Caco-2 (cell line): ENCODE measurements at regions not wholly inside any gene's neighbourhood (a gene's known extent, or its start where the extent isn't known, plus 50 kb on each side); places are given as distances from the start of the nearest gene placed in this dataset.

ENCODE experiments used
- BruUV-seq: library from RNA; stranded (reverse); fragments of 400-500 nt; replicated peaks from 2 replicates; lab custom pipeline; 2021; lab: Mats Ljungman, UMichigan
- CTCF ChIA-PET: fragments of 300-600 bp; sonication (Branson Sonifier 250); formaldehyde crosslinking; loops from one replicate; lab custom pipeline; 2022; ENCODE audit warnings: antibody characterized with exemption; lab: Charles Lee
- POLR2A ChIA-PET: fragments of 300-600 bp; sonication (Branson Sonifier 250); formaldehyde crosslinking; loops from one replicate; lab custom pipeline; 2022; ENCODE audit warnings: antibody characterized with exemption; lab: Charles Lee
- DNase-seq, 2 experiments: peaks; one replicate each; pipeline versions ENCODE4 v3.0.0 to v3.0.0-alpha.2; 2020 to 2022
- H3K27me3 ChIP-seq: replicated peaks from 2 replicates; pipeline ENCODE4 v1.6.0; 2011; ENCODE audit warnings: low read length; ENCODE audit not compliant: control insufficient read depth, insufficient read depth
- H3K36me3 ChIP-seq: 2 replicates; pipeline ENCODE4 v1.5.1; 2011; ENCODE audit warnings: low read length; ENCODE audit not compliant: control insufficient read depth, insufficient read depth
- H3K4me1 ChIP-seq: fragments of 250-450 bp; sonication (Bioruptor Pico); 2 replicates; pipeline ENCODE4 v1.5.1; 2020; ENCODE audit warnings: mild to moderate bottlenecking
- H3K4me3 ChIP-seq: 2 replicates; pipeline ENCODE4 v1.5.1; 2011; ENCODE audit warnings: low read depth, mild to moderate bottlenecking, control low read depth, low read length
- H3K9me3 ChIP-seq: fragments of 250-450 bp; sonication (Bioruptor Pico); 2 replicates; pipeline ENCODE4 v1.5.1; 2020; ENCODE audit warnings: mild to moderate bottlenecking, moderate library complexity
- H3K27ac Mint-ChIP-seq: one replicate; pipeline ENCODE4 v1.8.0; 2022; ENCODE audit warnings: mixed read lengths; ENCODE audit not compliant: unreplicated experiment
- H3K27me3 Mint-ChIP-seq: one replicate; pipeline ENCODE4 v1.8.0; 2022; ENCODE audit warnings: mixed read lengths; ENCODE audit not compliant: insufficient read depth, unreplicated experiment
- H3K36me3 Mint-ChIP-seq: one replicate; pipeline ENCODE4 v1.8.0; 2022; ENCODE audit warnings: mild to moderate bottlenecking, mixed read lengths; ENCODE audit not compliant: insufficient read depth, unreplicated experiment
- H3K4me1 Mint-ChIP-seq: one replicate; pipeline ENCODE4 v1.8.0; 2022; ENCODE audit warnings: low read depth, mixed read lengths; ENCODE audit not compliant: unreplicated experiment
- H3K4me3 Mint-ChIP-seq: one replicate; pipeline ENCODE4 v1.8.0; 2022; ENCODE audit warnings: mild to moderate bottlenecking, moderate library complexity, mixed read lengths; ENCODE audit not compliant: unreplicated experiment
- H3K9me3 Mint-ChIP-seq: one replicate; pipeline ENCODE4 v1.8.0; 2022; ENCODE audit warnings: mixed read lengths; ENCODE audit not compliant: unreplicated experiment
- intact Hi-C: fragments of 100-400 bp; cut with micrococcal nuclease; formaldehyde crosslinking; loops from one replicate; pipeline ENCODE4 v1.10.0; 2022; ENCODE audit not compliant: unreplicated experiment
- TF ChIP-seq, protein P1 (sequence below), 2 experiments: fragments of 200-600 bp in 1 of 2; IDR thresholded peaks; 1 replicate in 1 of 2; 2 replicates in 1 of 2; pipeline versions ENCODE4 v1.5.1 to v1.8.0; 2011 to 2022; ENCODE audit warnings: antibody characterized with exemption in 1 of 2, control low read depth in 1 of 2, inconsistent platforms in 1 of 2, low read depth in 1 of 2, low read length in 1 of 2, mild to moderate bottlenecking in 1 of 2, moderate library complexity in 1 of 2; ENCODE audit not compliant: insufficient read depth in 1 of 2, severe bottlenecking in 1 of 2, unreplicated experiment in 1 of 2

DNA sequence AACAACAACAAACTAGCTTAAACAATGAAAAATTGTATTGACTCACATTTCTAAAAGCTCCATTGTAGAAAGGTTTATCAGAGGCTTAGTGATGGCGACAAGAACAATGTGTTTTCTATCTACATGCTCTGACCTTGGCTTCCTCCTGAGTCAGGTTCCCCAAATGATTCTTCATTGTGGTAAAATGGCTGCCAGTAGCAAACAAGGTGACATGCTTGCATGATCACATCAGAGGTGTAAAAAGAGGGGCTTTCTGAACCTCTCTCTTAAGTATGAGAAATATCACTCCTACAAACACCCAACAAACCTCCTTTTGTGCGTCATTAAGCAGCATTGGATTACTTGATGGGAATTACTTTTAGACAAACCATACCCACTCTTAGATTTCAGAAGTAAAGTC lies 252.4 kb upstream of the SYT1 start:
- Mint-ChIP-seq H3K27me3 (peaks cover 2% of the 10 kb centered on the region), H3K9me3 (peaks cover 21% of the 10 kb centered on the region), H3K36me3 (no peaks in the 10 kb centered on the region), H3K27ac (no peak overlapping the region), H3K4me1 (no peaks in the 10 kb centered on the region), H3K4me3 (no peak overlapping the region)
- Histone ChIP-seq H3K9me3 (no peaks in the 10 kb centered on the region), H3K36me3 (no peaks in the 10 kb centered on the region), H3K4me1 (no peaks in the 10 kb centered on the region), H3K27me3 (no peaks in the 10 kb centered on the region), H3K4me3 (no peak overlapping the region)
- intact Hi-C loops, result no loop called here
- TF ChIP-seq, protein P1, sequence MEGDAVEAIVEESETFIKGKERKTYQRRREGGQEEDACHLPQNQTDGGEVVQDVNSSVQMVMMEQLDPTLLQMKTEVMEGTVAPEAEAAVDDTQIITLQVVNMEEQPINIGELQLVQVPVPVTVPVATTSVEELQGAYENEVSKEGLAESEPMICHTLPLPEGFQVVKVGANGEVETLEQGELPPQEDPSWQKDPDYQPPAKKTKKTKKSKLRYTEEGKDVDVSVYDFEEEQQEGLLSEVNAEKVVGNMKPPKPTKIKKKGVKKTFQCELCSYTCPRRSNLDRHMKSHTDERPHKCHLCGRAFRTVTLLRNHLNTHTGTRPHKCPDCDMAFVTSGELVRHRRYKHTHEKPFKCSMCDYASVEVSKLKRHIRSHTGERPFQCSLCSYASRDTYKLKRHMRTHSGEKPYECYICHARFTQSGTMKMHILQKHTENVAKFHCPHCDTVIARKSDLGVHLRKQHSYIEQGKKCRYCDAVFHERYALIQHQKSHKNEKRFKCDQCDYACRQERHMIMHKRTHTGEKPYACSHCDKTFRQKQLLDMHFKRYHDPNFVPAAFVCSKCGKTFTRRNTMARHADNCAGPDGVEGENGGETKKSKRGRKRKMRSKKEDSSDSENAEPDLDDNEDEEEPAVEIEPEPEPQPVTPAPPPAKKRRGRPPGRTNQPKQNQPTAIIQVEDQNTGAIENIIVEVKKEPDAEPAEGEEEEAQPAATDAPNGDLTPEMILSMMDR (IDR thresholded peaks at IDR 0.05; ENCODE audit: insufficient read depth in 1 of 2, low read depth in 1 of 2, low read length in 1 of 2, severe bottlenecking in 1 of 2, unreplicated experiment in 1 of 2), result no peak
- BruUV-seq, result no TSS peak
- ChIA-PET POLR2A (no interaction called here), CTCF (no interaction called here)
- no peak for DNase-seq

DNA sequence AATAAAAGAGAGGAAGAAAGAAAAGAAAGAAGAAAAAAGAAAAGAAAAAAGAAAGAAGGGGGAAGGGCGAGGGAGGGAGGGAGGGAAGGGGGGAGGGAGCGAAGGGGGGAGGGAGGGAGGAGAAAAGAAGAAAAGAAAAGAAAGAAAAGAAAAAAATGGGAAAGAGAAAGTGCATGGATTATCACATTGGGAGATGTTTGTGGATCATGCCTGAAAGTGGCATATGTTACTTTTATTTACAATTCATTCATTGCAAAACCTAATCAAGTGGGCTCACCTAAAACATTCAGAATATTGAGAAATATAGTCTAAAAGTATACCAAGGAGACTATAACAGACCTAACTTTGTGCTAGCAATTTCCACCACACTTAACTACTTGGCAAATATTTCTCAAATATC lies 246.9 kb upstream of the SYT1 start:
- no peak for DNase-seq
- TF ChIP-seq, protein P1 (IDR thresholded peaks at IDR 0.05; ENCODE audit: insufficient read depth in 1 of 2, low read depth in 1 of 2, low read length in 1 of 2, severe bottlenecking in 1 of 2, unreplicated experiment in 1 of 2), result no peak
- H3K9me3 Mint-ChIP-seq, result no peaks in the 10 kb centered on the region
- H3K27me3 ChIP-seq, result no peaks in the 10 kb centered on the region
- H3K4me1 ChIP-seq, result no peaks in the 10 kb centered on the region
- no TSS peak for BruUV-seq
- H3K9me3 ChIP-seq, result no peaks in the 10 kb centered on the region
- no peak overlapping the region for H3K4me3 ChIP-seq
- ChIA-PET POLR2A (no interaction called here), CTCF (no interaction called here)
- H3K27ac Mint-ChIP-seq, result no peak overlapping the region
- intact Hi-C loops, result no loop called here
- peaks cover 2% of the 10 kb centered on the region for H3K27me3 Mint-ChIP-seq
- H3K4me3 Mint-ChIP-seq, result no peak overlapping the region
- no peaks in the 10 kb centered on the region for H3K4me1 Mint-ChIP-seq
- H3K36me3 ChIP-seq, result no peaks in the 10 kb centered on the region
- no peaks in the 10 kb centered on the region for H3K36me3 Mint-ChIP-seq

DNA sequence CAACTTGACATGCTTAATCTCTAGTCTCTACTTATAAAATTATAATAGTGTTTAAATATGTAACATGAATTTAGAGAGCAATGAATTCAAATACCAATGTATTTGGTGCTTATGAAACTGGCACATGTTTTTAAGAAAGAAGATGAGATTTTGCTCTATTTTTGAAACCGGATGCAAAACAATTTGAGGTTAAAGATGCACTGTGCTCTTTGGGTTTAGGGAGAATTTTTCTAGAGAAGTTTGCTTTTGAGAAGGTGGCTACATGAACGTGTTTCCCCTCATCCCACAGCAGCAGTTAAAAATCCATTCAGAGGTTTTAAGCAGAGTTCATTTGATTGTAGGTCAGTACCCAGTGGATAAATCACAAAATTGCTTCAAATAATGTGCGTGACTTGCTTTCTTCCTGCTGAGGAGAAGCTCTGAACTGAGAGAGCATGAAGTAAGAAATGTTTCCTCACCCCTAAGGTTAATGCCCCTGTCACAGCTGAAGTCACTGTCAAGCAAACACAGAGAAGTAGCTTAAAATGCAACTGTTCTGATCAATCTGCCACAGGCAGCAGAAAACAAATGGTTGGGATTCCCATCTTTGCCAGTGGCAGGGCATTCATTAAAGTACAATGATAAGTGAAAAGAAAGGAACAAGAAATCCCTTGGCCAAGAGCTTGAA lies 241.9 kb upstream of the SYT1 start:
- no TSS peak for BruUV-seq
- H3K4me3 Mint-ChIP-seq, result no peak overlapping the region
- H3K27me3 ChIP-seq, result no peaks in the 10 kb centered on the region
- no peaks in the 10 kb centered on the region for H3K36me3 ChIP-seq
- no peaks in the 10 kb centered on the region for H3K4me1 ChIP-seq
- TF ChIP-seq, protein P1 (IDR thresholded peaks at IDR 0.05; ENCODE audit: insufficient read depth in 1 of 2, low read depth in 1 of 2, low read length in 1 of 2, severe bottlenecking in 1 of 2, unreplicated experiment in 1 of 2), result no peak
- intact Hi-C loops, result no loop called here
- CTCF ChIA-PET, result no interaction called here
- no peaks in the 10 kb centered on the region for H3K9me3 ChIP-seq
- DNase-seq, result no peak
- no peak overlapping the region for H3K27ac Mint-ChIP-seq
- no peaks in the 10 kb centered on the region for H3K4me1 Mint-ChIP-seq
- H3K9me3 Mint-ChIP-seq, result no peaks in the 10 kb centered on the region
- H3K36me3 Mint-ChIP-seq, result no peaks in the 10 kb centered on the region
- no peak overlapping the region for H3K4me3 ChIP-seq
- POLR2A ChIA-PET, result no interaction called here
- H3K27me3 Mint-ChIP-seq, result no peaks in the 10 kb centered on the region
